GM12878 (cell line): ENCODE measurements at regions not wholly inside any gene's neighbourhood (a gene's known extent, or its start where the extent isn't known, plus 50 kb on each side); places are given as distances from the start of the nearest gene placed in this dataset.

Experiments
- ATF3 ChIP-seq: IDR thresholded peaks from 2 replicates; pipeline ENCODE4 v1.6.1; 2011; ENCODE audit warnings: low read depth, mild to moderate bottlenecking, low read length, moderate library complexity, borderline replicate concordance; ENCODE audit errors: extremely low read depth
- CUX1 ChIP-seq: IDR thresholded peaks from 2 replicates; pipeline ENCODE4 v1.6.1; 2012; ENCODE audit warnings: improper control_type of control experiment, low read depth, low read length; ENCODE audit not compliant: insufficient replicate concordance
- RAD21 ChIP-seq: IDR thresholded peaks from 2 replicates; pipeline ENCODE4 v1.6.1; 2011; ENCODE audit warnings: mild to moderate bottlenecking, low read depth, low read length, moderate library complexity; ENCODE audit not compliant: insufficient read depth
- RCOR1 ChIP-seq: conservative IDR thresholded peaks from 2 replicates; pipeline ENCODE4 v1.6.1; 2012; ENCODE audit warnings: low read depth, low read length, improper control_type of control experiment
- ZNF384 ChIP-seq: IDR thresholded peaks from 2 replicates; pipeline ENCODE4 v1.6.1; 2012; ENCODE audit warnings: low read depth, mild to moderate bottlenecking, low read length, improper control_type of control experiment, borderline replicate concordance

GRCh38 chr14:43568022-43568421 lies 939.1 kb downstream of the FSCB start:
- no peak for TF ChIP-seq RCOR1
- TF ChIP-seq CUX1, result no peak
- TF ChIP-seq ATF3, result no peak
- TF ChIP-seq RAD21, result no peak
- no peak for TF ChIP-seq ZNF384
